Peyer's patch (tissue), 4 donors: ENCODE measurements at regions not wholly inside any gene's neighbourhood (a gene's known extent, or its start where the extent isn't known, plus 50 kb on each side); places are given as distances from the start of the nearest gene placed in this dataset.

Experiments used
- CTCF ChIP-seq, 6 experiments: fragments of 450-650 bp in 4 of 6; fragments of 200-600 bp in 2 of 6; sonication (generic) in 1 of 6; IDR thresholded peaks; one replicate each; pipeline ENCODE4 v1.5.1; 2017 to 2019; ENCODE audit warnings: antibody characterized with exemption in 6 of 6, mild to moderate bottlenecking in 3 of 6, moderate library complexity in 1 of 6
- POLR2A ChIP-seq, 2 donors: fragments of 450-650 bp; IDR thresholded peaks; one replicate each; pipeline ENCODE4 v1.5.1; 2017; ENCODE audit warnings: antibody characterized with exemption in 2 of 2, mild to moderate bottlenecking in 2 of 2, moderate library complexity in 2 of 2

GRCh38 chr2:220614064-220614463 is 958.0 kb downstream of the EPHA4 start:
- TF ChIP-seq CTCF (IDR thresholded peaks at IDR 0.05) (no peak), POLR2A (IDR thresholded peaks at IDR 0.05) (no peak)
